Naive thymus-derived CD4-positive, alpha-beta T cell (primary cell): ENCODE measurements at regions not wholly inside any gene's neighbourhood (a gene's known extent, or its start where the extent isn't known, plus 50 kb on each side); places are given as distances from the start of the nearest gene placed in this dataset.

ENCODE experiments used
- ATAC-seq: fragments of 150-1000 bp; cut with Tn5 transposase; 2 replicates; pipeline ENCODE4 v1.10.0; 2021; ENCODE audit warnings: mild to moderate bottlenecking, moderate library complexity
- CTCF ChIA-PET: fragments of 350-600 bp; sonication (Branson Sonifier 250); formaldehyde crosslinking; loops from one replicate; lab custom pipeline; 2021; ENCODE audit warnings: antibody characterized with exemption; lab: Charles Lee
- POLR2A ChIA-PET: fragments of 350-600 bp; sonication (Branson Sonifier 250); formaldehyde crosslinking; loops from one replicate; lab custom pipeline; 2021; ENCODE audit warnings: antibody characterized with exemption, inconsistent platforms; lab: Charles Lee
- DNase-seq, 9 donors: peaks; one replicate each; pipeline versions ENCODE4 v3.0.0 to v3.0.0-alpha.2; 2020 to 2022; ENCODE audit warnings: mixed read lengths in 1 of 9
- H3K27ac ChIP-seq: one replicate; pipeline ENCODE4 v1.7.0; 2013; ENCODE audit warnings: mild to moderate bottlenecking, low read depth, low read length, moderate library complexity
- H3K27me3 ChIP-seq, 2 donors: one replicate each; pipeline ENCODE4 v1.7.0; 2013; ENCODE audit warnings: low read length in 2 of 2, mild to moderate bottlenecking in 2 of 2, moderate library complexity in 2 of 2; ENCODE audit not compliant: control insufficient read depth in 2 of 2, insufficient read depth in 2 of 2
- H3K36me3 ChIP-seq, 3 experiments: 1 replicate in 2 of 3; 2 replicates in 1 of 3; pipeline ENCODE4 v1.7.0; 2013; ENCODE audit warnings: low read length in 3 of 3, mild to moderate bottlenecking in 3 of 3, moderate library complexity in 1 of 3; ENCODE audit not compliant: insufficient read depth in 3 of 3, control insufficient read depth in 2 of 3
- H3K4me1 ChIP-seq, 2 donors: one replicate each; pipeline ENCODE4 v1.7.0; 2013; ENCODE audit warnings: low read length in 2 of 2, mild to moderate bottlenecking in 2 of 2, moderate library complexity in 1 of 2; ENCODE audit not compliant: control insufficient read depth in 2 of 2, insufficient read depth in 2 of 2
- H3K4me3 ChIP-seq: 2 replicates; pipeline ENCODE4 v1.7.0; 2013; ENCODE audit warnings: mild to moderate bottlenecking, low read length
- H3K9me3 ChIP-seq, 3 experiments: 1 replicate in 2 of 3; 2 replicates in 1 of 3; pipeline ENCODE4 v1.7.0; 2013; ENCODE audit warnings: low read length in 3 of 3; ENCODE audit not compliant: control insufficient read depth in 2 of 3
- H3K27ac Mint-ChIP-seq, 9 donors: one replicate each; pipeline ENCODE4 v1.8.0; 2020 to 2022; ENCODE audit warnings: mixed read lengths in 9 of 9, mild to moderate bottlenecking in 8 of 9, moderate library complexity in 5 of 9, inconsistent platforms in 2 of 9
- H3K27me3 Mint-ChIP-seq, 5 donors: one replicate each; pipeline ENCODE4 v1.8.0; 2021 to 2022; ENCODE audit warnings: mixed read lengths in 5 of 5, mild to moderate bottlenecking in 1 of 5
- H3K36me3 Mint-ChIP-seq, 5 donors: one replicate each; pipeline ENCODE4 v1.8.0; 2020 to 2022; ENCODE audit warnings: mixed read lengths in 5 of 5, mild to moderate bottlenecking in 3 of 5, inconsistent platforms in 1 of 5
- H3K4me1 Mint-ChIP-seq, 7 donors: one replicate each; pipeline ENCODE4 v1.8.0; 2020 to 2022; ENCODE audit warnings: mixed read lengths in 7 of 7, mild to moderate bottlenecking in 3 of 7, inconsistent platforms in 1 of 7
- H3K4me3 Mint-ChIP-seq, 10 donors: one replicate each; pipeline ENCODE4 v1.8.0; 2020 to 2022; ENCODE audit warnings: mild to moderate bottlenecking in 10 of 10, mixed read lengths in 10 of 10, moderate library complexity in 6 of 10, inconsistent platforms in 2 of 10
- H3K9me3 Mint-ChIP-seq, 11 donors: one replicate each; pipeline ENCODE4 v1.8.0; 2020 to 2022; ENCODE audit warnings: mixed read lengths in 11 of 11, mild to moderate bottlenecking in 4 of 11, inconsistent platforms in 1 of 11, moderate library complexity in 1 of 11
- intact Hi-C, 2 donors: fragments of 100-400 bp; cut with micrococcal nuclease; formaldehyde crosslinking; loops; one replicate each; pipeline ENCODE4 v1.15.1; 2023

DNA sequence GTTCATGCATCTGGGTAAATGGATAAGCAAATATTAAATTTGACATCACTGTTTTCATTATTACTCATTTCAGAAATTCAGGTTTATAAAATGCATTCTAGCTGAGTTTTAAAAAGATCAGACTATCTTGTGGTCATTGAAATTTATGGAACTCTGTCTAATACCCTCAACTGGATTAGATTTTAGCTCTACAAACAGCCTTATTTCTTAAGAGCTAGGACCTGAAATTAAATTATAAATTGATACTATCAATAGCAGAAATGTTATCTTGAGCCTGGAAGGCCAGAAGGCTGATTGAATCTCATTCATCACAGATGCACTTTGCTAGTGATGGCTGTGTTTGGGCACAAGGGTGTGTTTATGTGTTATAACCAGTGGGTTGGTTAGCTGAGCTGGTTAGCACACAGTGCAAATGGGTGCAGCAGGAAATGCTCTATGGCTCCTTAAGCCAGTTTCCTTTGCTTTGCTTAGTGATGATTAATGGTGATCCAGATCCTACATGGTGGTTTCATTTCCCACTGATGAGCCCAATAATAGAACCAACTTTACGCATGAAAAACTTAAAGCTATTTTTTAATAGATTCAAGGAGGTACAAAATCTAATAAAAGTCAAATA lies 310.8 kb upstream of the KLF12 start:
- CTCF ChIA-PET = no interaction called here
- intact Hi-C loops = no loop called here

DNA sequence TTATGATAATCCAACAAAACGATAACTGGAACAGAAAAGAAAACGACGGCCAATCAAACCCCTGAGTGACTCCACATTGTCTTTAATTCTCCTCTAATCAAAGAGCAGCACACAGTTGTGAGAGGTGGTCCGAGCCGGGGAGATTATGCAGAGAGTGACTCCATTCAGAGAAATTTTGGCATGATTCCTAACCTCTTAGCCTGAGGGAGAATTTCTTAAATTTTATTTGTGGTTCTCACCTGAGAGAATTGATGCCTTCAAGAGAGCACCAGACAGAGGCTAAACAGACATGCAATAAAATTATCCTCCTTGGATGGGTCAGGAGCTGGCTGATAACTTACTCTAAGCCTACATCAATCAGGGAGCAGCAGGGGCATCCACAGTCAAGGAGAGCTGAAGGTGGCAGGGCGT lies 310.0 kb upstream of the KLF12 start:
- Histone ChIP-seq H3K36me3 (no peaks in the 10 kb centered on the region), H3K4me1 (no peaks in the 10 kb centered on the region), H3K9me3 (no peaks in the 10 kb centered on the region), H3K27me3 (no peaks in the 10 kb centered on the region), H3K27ac (no peak overlapping the region), H3K4me3 (no peak overlapping the region)
- no peak overlapping the region for H3K4me3 Mint-ChIP-seq
- ChIA-PET CTCF (no interaction called here), POLR2A (no interaction called here)
- no peak for DNase-seq
- ATAC-seq = no peak
- intact Hi-C loops = no loop called here
- peaks cover 0 to 1% (median 0%) of the 10 kb centered on the region in 7 donors for H3K4me1 Mint-ChIP-seq
- H3K36me3 Mint-ChIP-seq = peaks cover 0 to 13% (median 5%) of the 10 kb centered on the region in 5 donors
- H3K27me3 Mint-ChIP-seq = peaks cover 0 to 3% (median 0%) of the 10 kb centered on the region in 5 donors
- peaks cover 0 to 16% (median 4%) of the 10 kb centered on the region in 11 donors for H3K9me3 Mint-ChIP-seq
- H3K27ac Mint-ChIP-seq = no peak overlapping the region

More for the DNA sequence above, 310.8 kb upstream of the KLF12 start:
- no peaks in the 10 kb centered on the region for H3K9me3 ChIP-seq
- H3K36me3 ChIP-seq = no peaks in the 10 kb centered on the region
- Mint-ChIP-seq H3K9me3 (peaks cover 0 to 22% (median 6%) of the 10 kb centered on the region in 11 donors), H3K36me3 (peaks cover 0 to 13% (median 9%) of the 10 kb centered on the region in 5 donors), H3K4me1 (peaks cover 0 to 1% (median 0%) of the 10 kb centered on the region in 7 donors), H3K27me3 (peaks cover 0 to 4% (median 0%) of the 10 kb centered on the region in 5 donors), H3K4me3 (no peak overlapping the region), H3K27ac (no peak overlapping the region)
- H3K4me3 ChIP-seq = no peak overlapping the region
- POLR2A ChIA-PET = interaction anchor here (0.7 kb wide), 1 partner anchor 1870 kb away, joined by 3 read pairs; no protein-coding TSS in a partner anchor
- H3K27me3 ChIP-seq = no peaks in the 10 kb centered on the region
- no peak overlapping the region for H3K27ac ChIP-seq
- no peak for DNase-seq
- H3K4me1 ChIP-seq = no peaks in the 10 kb centered on the region
- ATAC-seq = no peak

DNA sequence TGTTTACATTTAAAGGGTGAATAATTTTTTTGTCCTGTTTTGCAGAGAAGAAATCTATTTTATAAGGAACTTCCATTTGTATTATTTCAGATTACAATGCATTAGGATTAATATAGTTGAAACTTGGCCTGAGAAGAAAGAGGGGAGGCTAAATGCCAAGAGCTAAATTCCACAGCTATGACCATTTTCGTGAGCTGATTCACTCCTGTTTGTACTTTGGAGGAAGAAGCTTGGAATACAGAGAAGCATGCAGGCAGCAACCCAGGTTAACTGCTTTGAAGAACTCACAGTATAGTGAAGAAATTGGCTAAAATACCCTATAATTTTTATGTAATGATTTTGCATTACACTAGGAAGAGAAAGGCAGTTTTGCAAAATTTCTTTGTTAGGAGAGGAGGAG lies 309.4 kb upstream of the KLF12 start:
- Histone ChIP-seq H3K9me3 (no peaks in the 10 kb centered on the region), H3K27me3 (no peaks in the 10 kb centered on the region), H3K27ac (no peak overlapping the region), H3K4me3 (no peak overlapping the region), H3K4me1 (no peaks in the 10 kb centered on the region), H3K36me3 (no peaks in the 10 kb centered on the region)
- Mint-ChIP-seq H3K9me3 (peaks cover 0 to 16% (median 3%) of the 10 kb centered on the region in 11 donors), H3K36me3 (peaks cover 0 to 13% (median 5%) of the 10 kb centered on the region in 5 donors), H3K4me3 (no peak overlapping the region), H3K27me3 (peaks cover 0 to 3% (median 0%) of the 10 kb centered on the region in 5 donors), H3K4me1 (peaks cover 0 to 1% (median 0%) of the 10 kb centered on the region in 7 donors), H3K27ac (no peak overlapping the region)
- CTCF ChIA-PET = no interaction called here
- DNase-seq (no peak), ATAC-seq (no peak)
- intact Hi-C loops = no loop called here
- POLR2A ChIA-PET = no interaction called here

DNA sequence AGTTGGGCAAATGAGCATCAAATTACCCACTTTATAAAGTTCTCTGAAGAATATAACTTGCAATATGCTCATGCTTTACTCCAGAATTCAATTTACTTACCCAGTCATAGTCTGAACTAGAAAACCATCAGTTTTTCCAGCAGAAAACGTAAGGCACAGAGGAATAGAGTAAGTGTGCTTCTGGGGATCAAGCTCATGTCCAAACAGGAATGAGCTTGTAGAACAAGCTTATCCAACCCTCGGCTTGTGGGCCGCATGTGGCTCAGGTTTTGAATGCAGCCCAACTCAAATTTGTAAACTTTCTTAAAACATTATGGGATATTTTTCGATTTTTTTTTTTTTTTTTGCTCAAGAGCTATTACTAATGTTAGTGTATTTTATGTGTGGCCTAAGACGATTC lies 308.5 kb upstream of the KLF12 start:
- no peaks in the 10 kb centered on the region for H3K4me1 ChIP-seq
- no peak overlapping the region for H3K4me3 Mint-ChIP-seq
- CTCF ChIA-PET = interaction anchor here (0.7 kb wide), 1 partner anchor 1050 kb away, joined by 7 read pairs; no protein-coding TSS in a partner anchor

DNA sequence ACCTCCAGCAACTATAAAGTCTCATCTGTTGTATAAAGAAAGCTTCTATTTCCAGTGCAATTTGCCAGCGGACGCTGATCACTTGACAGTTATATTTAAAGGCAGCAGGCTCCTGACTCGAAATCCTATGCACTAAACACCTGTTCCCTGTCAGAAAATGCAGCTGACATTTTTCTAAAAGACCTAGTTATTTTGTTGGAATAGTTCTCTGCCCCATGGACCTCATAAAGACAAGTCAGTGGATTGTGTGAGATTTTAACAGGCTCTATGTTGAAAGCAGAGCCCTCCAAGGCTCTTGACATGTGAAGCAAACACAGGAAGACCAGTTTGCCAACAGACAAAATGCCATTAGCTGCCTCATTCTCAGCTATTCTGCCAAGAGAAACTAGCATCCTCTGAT lies 304.7 kb upstream of the KLF12 start:
- Mint-ChIP-seq H3K4me1 (no peaks in the 10 kb centered on the region), H3K36me3 (peaks cover 0 to 10% (median 2%) of the 10 kb centered on the region in 5 donors), H3K9me3 (peaks cover 0 to 16% (median 3%) of the 10 kb centered on the region in 11 donors), H3K27me3 (peaks cover 0 to 7% (median 0%) of the 10 kb centered on the region in 5 donors), H3K4me3 (no peak overlapping the region), H3K27ac (no peak overlapping the region)
- intact Hi-C loops = no loop called here
- ChIA-PET POLR2A (no interaction called here), CTCF (no interaction called here)
- ATAC-seq (no peak), DNase-seq (no peak)
- no peak overlapping the region for H3K4me3 ChIP-seq
- H3K27me3 ChIP-seq = no peaks in the 10 kb centered on the region
- H3K27ac ChIP-seq = no peak overlapping the region
- H3K36me3 ChIP-seq = no peaks in the 10 kb centered on the region
- no peaks in the 10 kb centered on the region for H3K4me1 ChIP-seq
- no peaks in the 10 kb centered on the region for H3K9me3 ChIP-seq

More for the DNA sequence above, 308.5 kb upstream of the KLF12 start:
- H3K9me3 ChIP-seq = no peaks in the 10 kb centered on the region
- H3K27ac ChIP-seq = no peak overlapping the region
- Mint-ChIP-seq H3K27ac (no peak overlapping the region), H3K4me1 (peaks cover 0 to 1% (median 0%) of the 10 kb centered on the region in 7 donors), H3K36me3 (peaks cover 0 to 13% (median 4%) of the 10 kb centered on the region in 5 donors), H3K9me3 (peaks cover 0 to 16% (median 3%) of the 10 kb centered on the region in 11 donors), H3K27me3 (peaks cover 0 to 3% (median 0%) of the 10 kb centered on the region in 5 donors)
- no peaks in the 10 kb centered on the region for H3K27me3 ChIP-seq
- POLR2A ChIA-PET = no interaction called here
- no peak for ATAC-seq
- no peak for DNase-seq
- intact Hi-C loops = no loop called here
- H3K4me3 ChIP-seq = no peak overlapping the region
- no peaks in the 10 kb centered on the region for H3K36me3 ChIP-seq

DNA sequence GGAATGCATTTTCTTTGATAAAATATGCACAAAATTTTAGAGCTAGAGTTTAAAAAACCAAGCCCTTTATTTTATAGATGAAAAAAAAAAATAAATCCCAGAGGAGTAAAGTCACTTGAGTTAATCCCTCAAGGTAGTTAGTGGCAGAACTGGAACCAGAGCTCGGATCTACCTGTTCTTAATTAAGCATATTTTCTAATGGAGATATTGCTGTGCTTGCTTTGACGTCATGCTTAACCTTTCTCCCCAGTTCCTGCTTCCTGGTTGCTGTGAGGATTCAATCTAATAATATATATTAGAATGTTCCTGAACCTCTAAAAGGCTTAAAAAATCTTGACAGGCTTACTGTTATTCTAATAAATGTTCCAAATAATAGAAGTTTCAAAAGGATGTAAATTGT lies 300.6 kb upstream of the KLF12 start:
- CTCF ChIA-PET = no interaction called here
- POLR2A ChIA-PET = no interaction called here
- intact Hi-C loops = no loop called here

DNA sequence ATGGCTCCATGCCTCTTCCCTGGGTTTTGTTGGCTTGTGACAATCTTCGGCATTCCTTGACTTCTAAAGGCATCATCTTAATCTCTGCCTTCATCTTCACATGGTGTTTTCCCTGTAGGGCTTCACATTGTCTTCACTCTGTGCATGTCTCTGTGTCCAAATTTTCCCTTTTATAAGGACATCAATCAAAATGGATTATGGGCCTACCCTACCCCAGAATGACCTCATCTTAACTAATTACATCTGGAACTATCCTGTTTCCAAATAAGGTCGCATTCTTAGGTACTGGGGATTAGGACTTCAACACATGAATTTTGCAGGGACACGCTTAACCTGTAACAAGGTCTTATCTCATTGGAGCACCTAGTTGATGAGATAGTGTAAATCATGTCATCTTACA lies 290.3 kb upstream of the KLF12 start:
- H3K36me3 Mint-ChIP-seq = peaks cover 0 to 15% (median 0%) of the 10 kb centered on the region in 5 donors
- H3K9me3 ChIP-seq = no peaks in the 10 kb centered on the region
- H3K9me3 Mint-ChIP-seq = peaks cover 0 to 3% (median 0%) of the 10 kb centered on the region in 11 donors
- ATAC-seq = no peak
- no peaks in the 10 kb centered on the region for H3K27me3 ChIP-seq
- H3K27me3 Mint-ChIP-seq = no peaks in the 10 kb centered on the region
- no peak overlapping the region for H3K27ac ChIP-seq
- intact Hi-C loops = no loop called here
- POLR2A ChIA-PET = no interaction called here
- H3K36me3 ChIP-seq = no peaks in the 10 kb centered on the region
- no peak overlapping the region for H3K27ac Mint-ChIP-seq
- DNase-seq = no peak
- no peak overlapping the region for H3K4me3 ChIP-seq
- H3K4me1 Mint-ChIP-seq = no peaks in the 10 kb centered on the region
- CTCF ChIA-PET = no interaction called here
- no peaks in the 10 kb centered on the region for H3K4me1 ChIP-seq
- H3K4me3 Mint-ChIP-seq = no peak overlapping the region

More for the DNA sequence above, 300.6 kb upstream of the KLF12 start:
- no peak overlapping the region for H3K4me3 ChIP-seq
- Mint-ChIP-seq H3K27ac (no peak overlapping the region), H3K36me3 (no peaks in the 10 kb centered on the region), H3K9me3 (peaks cover 0 to 9% (median 0%) of the 10 kb centered on the region in 11 donors), H3K4me3 (no peak overlapping the region), H3K27me3 (peaks cover 0 to 5% (median 0%) of the 10 kb centered on the region in 5 donors), H3K4me1 (no peaks in the 10 kb centered on the region)
- no peaks in the 10 kb centered on the region for H3K4me1 ChIP-seq
- H3K27ac ChIP-seq = no peak overlapping the region
- no peaks in the 10 kb centered on the region for H3K9me3 ChIP-seq
- ATAC-seq (no peak), DNase-seq (no peak)
- H3K36me3 ChIP-seq = no peaks in the 10 kb centered on the region
- no peaks in the 10 kb centered on the region for H3K27me3 ChIP-seq
